HepG2 (cell line): ENCODE measurements at regions not wholly inside any gene's neighbourhood (a gene's known extent, or its start where the extent isn't known, plus 50 kb on each side); places are given as distances from the start of the nearest gene placed in this dataset.

Experiments
- ATAC-seq: fragments of 200-7000 bp; cut with Tn5 transposase; 3 replicates; pipeline ENCODE4 v1.9.1; 2020; ENCODE audit warnings: mild to moderate bottlenecking, moderate library complexity
- BruUV-seq: library from RNA; stranded (reverse); fragments of 400-500 nt; replicated peaks from 2 replicates; lab custom pipeline; 2021; lab: Mats Ljungman, UMichigan
- CTCF ChIA-PET: fragments of 300-600 bp; formaldehyde crosslinking; extraction: SDS; loops from one replicate; lab custom pipeline; 2021; ENCODE audit warnings: low total read pairs, inconsistent platforms, low intra/inter-chr PET ratio; lab: Yijun Ruan, JAX
- POLR2A ChIA-PET: fragments of 350-600 bp; sonication (Branson Sonifier 250); formaldehyde crosslinking; loops from one replicate; lab custom pipeline; 2020; ENCODE audit warnings: antibody characterized with exemption, inconsistent platforms; lab: Yijun Ruan, JAX
- DNase-seq: peaks from one replicate; pipeline ENCODE4 v3.0.0-alpha.2; 2015; ENCODE audit warnings: low spot score
- FAIRE-seq: peaks from 3 replicates; lab custom pipeline; 2011; peaks lifted over from hg19 to GRCh38; lab: Jason Lieb, UNC
- H2AFZ ChIP-seq: one replicate; pipeline ENCODE4 v1.6.1; 2011; ENCODE audit warnings: low read length, inconsistent platforms
- H3K27ac ChIP-seq: fragments of 300-600 bp; 3 replicates; pipeline ENCODE4 v1.8.0; 2011; ENCODE audit warnings: mixed run types, mild to moderate bottlenecking, mixed read lengths, low read length, inconsistent platforms; ENCODE audit not compliant: insufficient read depth; ENCODE audit errors: extremely low read length
- H3K27me3 ChIP-seq, 2 experiments: fragments of 200-600 bp in 1 of 2; 2 replicates in 1 of 2; 3 replicates in 1 of 2; pipeline versions ENCODE4 v1.6.0 to v1.8.0; 2011; ENCODE audit warnings: low read length in 2 of 2, mild to moderate bottlenecking in 2 of 2, moderate library complexity in 2 of 2, inconsistent platforms in 1 of 2; ENCODE audit not compliant: insufficient read depth in 2 of 2, control insufficient read depth in 1 of 2
- H3K36me3 ChIP-seq, 2 experiments: fragments of 200-600 bp in 1 of 2; replicated peaks in 1 of 2; 2 replicates in 1 of 2; 3 replicates in 1 of 2; pipeline versions ENCODE4 v1.5.1 to v1.8.0; 2011; ENCODE audit warnings: low read length in 2 of 2, inconsistent platforms in 1 of 2; ENCODE audit not compliant: insufficient read depth in 2 of 2, control insufficient read depth in 1 of 2
- H3K4me1 ChIP-seq: 2 replicates; pipeline ENCODE4 v1.5.1; 2012; ENCODE audit warnings: low read length, inconsistent platforms; ENCODE audit not compliant: insufficient read depth
- H3K4me2 ChIP-seq: 2 replicates; pipeline ENCODE4 v1.6.0; 2011; ENCODE audit warnings: low read depth, low read length, inconsistent platforms
- H3K4me3 ChIP-seq, 3 experiments: fragments of 200-600 bp in 1 of 3; sonication (generic), shearing (Covaris generic) in 1 of 3; replicated peaks in 1 of 3; 2 replicates each; pipeline ENCODE4 v1.5.1; 2011 to 2016; ENCODE audit warnings: low read length in 3 of 3, inconsistent platforms in 2 of 3, low read depth in 2 of 3, mild to moderate bottlenecking in 2 of 3, control low read depth in 1 of 3, mixed read lengths in 1 of 3; ENCODE audit not compliant: insufficient read depth in 1 of 3
- H3K79me2 ChIP-seq: one replicate; pipeline ENCODE4 v1.6.1; 2011; ENCODE audit warnings: low read length, inconsistent platforms; ENCODE audit not compliant: insufficient read depth
- H3K9ac ChIP-seq: 2 replicates; pipeline ENCODE4 v1.6.0; 2011; ENCODE audit warnings: mild to moderate bottlenecking, low read depth, low read length, inconsistent platforms; ENCODE audit not compliant: insufficient read depth
- H3K9me3 ChIP-seq: 2 replicates; pipeline ENCODE4 v1.5.1; 2012; ENCODE audit warnings: mild to moderate bottlenecking, low read length
- H4K20me1 ChIP-seq: 2 replicates; pipeline ENCODE4 v1.6.0; 2011; ENCODE audit warnings: inconsistent platforms, mild to moderate bottlenecking, low read length, moderate library complexity; ENCODE audit not compliant: insufficient read depth
- ATF2 ChIP-seq: sonication (generic); formaldehyde crosslinking; IDR thresholded peaks from 2 replicates; pipeline ENCODE4 v1.4.0; 2020; ENCODE audit warnings: missing genetic modification reagents
- ATF4 ChIP-seq, 2 experiments: fragments of 450-650 bp in 1 of 2; sonication (generic) in 1 of 2; formaldehyde crosslinking; IDR thresholded peaks; 2 replicates each; pipeline versions ENCODE4 v1.5.0 to v1.8.0; 2020 to 2022; ENCODE audit warnings: mild to moderate bottlenecking in 1 of 2, missing genetic modification reagents in 1 of 2
- CSRNP1 ChIP-seq: sonication (generic); formaldehyde crosslinking; IDR thresholded peaks from 2 replicates; pipeline ENCODE4 v1.8.1; 2023; ENCODE audit warnings: mild to moderate bottlenecking, missing genetic modification reagents
- FOXA1 ChIP-seq, 2 experiments: fragments of 450-650 bp in 1 of 2; sonication (generic) in 1 of 2; formaldehyde crosslinking in 1 of 2; IDR thresholded peaks; 2 replicates each; pipeline versions ENCODE4 v1.4.0 to v1.6.1; 2016 to 2020; ENCODE audit warnings: missing genetic modification reagents in 1 of 2
- GPBP1L1 ChIP-seq: sonication (generic); formaldehyde crosslinking; IDR thresholded peaks from 2 replicates; pipeline ENCODE4 v1.5.0; 2020; ENCODE audit warnings: mild to moderate bottlenecking, missing genetic modification reagents
- HCFC1 ChIP-seq: fragments of 150-350 bp; IDR thresholded peaks from 2 replicates; pipeline ENCODE4 v1.6.1; 2014; ENCODE audit warnings: low read depth, low read length
- HIVEP1 ChIP-seq: sonication (generic); formaldehyde crosslinking; IDR thresholded peaks from 2 replicates; pipeline ENCODE4 v1.4.0; 2020; ENCODE audit warnings: mild to moderate bottlenecking, missing genetic modification reagents
- PBX3 ChIP-seq: sonication (generic); formaldehyde crosslinking; IDR thresholded peaks from 2 replicates; pipeline ENCODE4 v1.8.1; 2023; ENCODE audit warnings: missing genetic modification reagents, inconsistent platforms, borderline replicate concordance
- TAF15 ChIP-seq: fragments of 200-400 bp; formaldehyde crosslinking; IDR thresholded peaks from one replicate; pipeline ENCODE4 v1.6.1; 2018; ENCODE audit warnings: mild to moderate bottlenecking, low read depth, low read length; ENCODE audit not compliant: poor library complexity, severe bottlenecking
- TFDP1 ChIP-seq: IDR thresholded peaks from 2 replicates; pipeline ENCODE4 v1.6.1; 2016; ENCODE audit warnings: missing compliant biosample characterization, missing genetic modification reagents, borderline replicate concordance
- YEATS4 ChIP-seq: sonication (generic); formaldehyde crosslinking; IDR thresholded peaks from 2 replicates; pipeline ENCODE4 v1.4.0; 2020; ENCODE audit warnings: missing genetic modification reagents, borderline replicate concordance
- ZBTB38 ChIP-seq: sonication (generic); formaldehyde crosslinking; IDR thresholded peaks from 2 replicates; pipeline ENCODE4 v1.5.1; 2020; ENCODE audit warnings: mild to moderate bottlenecking, missing genetic modification reagents
- ZBTB8A ChIP-seq: sonication (generic); formaldehyde crosslinking; IDR thresholded peaks from 2 replicates; pipeline ENCODE4 v1.4.0; 2020; ENCODE audit warnings: mild to moderate bottlenecking, low read depth, missing genetic modification reagents, borderline replicate concordance
- ZNF766 ChIP-seq: sonication (generic); formaldehyde crosslinking; IDR thresholded peaks from 2 replicates; pipeline ENCODE4 v1.5.0; 2020; ENCODE audit warnings: missing genetic modification reagents, borderline replicate concordance
- ZNF850 ChIP-seq: sonication (generic); formaldehyde crosslinking; conservative IDR thresholded peaks from 2 replicates; pipeline ENCODE4 v1.9.0; 2021; ENCODE audit warnings: mild to moderate bottlenecking, missing genetic modification reagents
- ZNF883 ChIP-seq: sonication (generic); formaldehyde crosslinking; IDR thresholded peaks from 2 replicates; pipeline ENCODE4 v1.5.1; 2020; ENCODE audit warnings: mild to moderate bottlenecking, missing genetic modification reagents; ENCODE audit errors: not compliant biosample characterization
- WGBS: methylation state at CpG from one replicate; pipeline ENCODE4 v1.1.6; 2017; ENCODE audit warnings: low lambda C conversion rate; 5-methylcytosine and 5-hydroxymethylcytosine counted together
- in situ Hi-C: cut with HindIII; loops from 2 replicates; pipeline ENCODE4 v1.10.0; 2017; ENCODE audit warnings: low pct_unique_long_range_greater_than_20kb; ENCODE audit not compliant: extremely low pct_ligation_motif_present
- intact Hi-C: fragments of 100-400 bp; cut with micrococcal nuclease; formaldehyde crosslinking; loops from one replicate; pipeline ENCODE4 v1.10.0; 2022; ENCODE audit not compliant: unreplicated experiment

- TF ChIP-seq TFDP1 (CRISPR knock-in tag) (no peak), HCFC1 (no peak), ZNF766 (CRISPR knock-in tag) (no peak), ZBTB38 (CRISPR knock-in tag) (no peak), ZNF883 (no peak), ATF2 (no peak)
These were observed 413.0 kb downstream of the CCDC91 start (continued) for GRCh38 chr12:28603239-28603638.

GRCh38 chr12:28603801-28604200 lies 413.5 kb downstream of the CCDC91 start:
- H3K9ac ChIP-seq: no peak overlapping the region
- H3K79me2 ChIP-seq: no peaks in the 10 kb centered on the region
- POLR2A ChIA-PET: no interaction called here
- no peak overlapping the region for H2AFZ ChIP-seq
- no peak overlapping the region for H3K4me2 ChIP-seq
- H4K20me1 ChIP-seq: no peaks in the 10 kb centered on the region
- H3K27ac ChIP-seq: no peak overlapping the region
- H3K36me3 ChIP-seq: no peaks in the 10 kb centered on the region
- in situ Hi-C loops (no loop called here), intact Hi-C loops (no loop called here)
- peaks cover 22% of the 10 kb centered on the region for H3K9me3 ChIP-seq
- DNase-seq (no peak), ATAC-seq (no peak), FAIRE-seq (no peak)
- BruUV-seq: no TSS peak
- WGBS: 0% methylated on average over 1 of the region's 1 CpG
- H3K4me3 ChIP-seq: no peak overlapping the region
- H3K27me3 ChIP-seq: no peaks in the 10 kb centered on the region
- CTCF ChIA-PET: no interaction called here
- H3K4me1 ChIP-seq: no peaks in the 10 kb centered on the region
- TF ChIP-seq YEATS4 (CRISPR knock-in tag): no peak
- TF ChIP-seq HIVEP1 (CRISPR knock-in tag): no peak
- TF ChIP-seq ZBTB8A: no peak
- TF ChIP-seq TAF15: no peak
- TF ChIP-seq GPBP1L1 (CRISPR knock-in tag): no peak
- no peak for TF ChIP-seq CSRNP1 (CRISPR knock-in tag)
- TF ChIP-seq ATF4 (CRISPR knock-in tag; IDR thresholded peaks at IDR 0.05): no peak
- no peak for TF ChIP-seq FOXA1 (IDR thresholded peaks at IDR 0.05)
- no peak for TF ChIP-seq FOXA1 (CRISPR knock-in tag; IDR thresholded peaks at IDR 0.05)
- TF ChIP-seq ZNF850 (CRISPR knock-in tag): no peak
- TF ChIP-seq PBX3 (CRISPR knock-in tag): no peak
